A673 (cell line): ENCODE measurements at regions not wholly inside any gene's neighbourhood (a gene's known extent, or its start where the extent isn't known, plus 50 kb on each side); places are given as distances from the start of the nearest gene placed in this dataset.

Source experiments
- BruUV-seq: library from RNA; stranded (reverse); fragments of 400-500 nt; replicated peaks from 2 replicates; lab custom pipeline; 2021; lab: Mats Ljungman, UMichigan
- CTCF ChIA-PET: fragments of 300-600 bp; sonication (Branson Sonifier 250); formaldehyde crosslinking; loops from one replicate; lab custom pipeline; 2022; ENCODE audit warnings: antibody characterized with exemption; lab: Charles Lee
- POLR2A ChIA-PET: fragments of 300-600 bp; sonication (Branson Sonifier 250); formaldehyde crosslinking; loops from one replicate; lab custom pipeline; 2022; ENCODE audit warnings: antibody characterized with exemption; ENCODE audit not compliant: low non-redundant PET; lab: Charles Lee
- DNase-seq: peaks from one replicate; pipeline ENCODE4 v3.0.0-alpha.2; 2015; ENCODE audit warnings: low spot score
- H3K27ac ChIP-seq: fragments of 200-600 bp; sonication (generic); 2 replicates; pipeline ENCODE4 v1.5.1; 2016; ENCODE audit warnings: mixed run types, low read depth, mild to moderate bottlenecking, mixed read lengths, antibody characterized with exemption, low read length; ENCODE audit not compliant: poor library complexity, severe bottlenecking
- H3K27me3 ChIP-seq: fragments of 200-600 bp; sonication (generic); replicated peaks from 2 replicates; pipeline ENCODE4 v1.6.1; 2017; ENCODE audit warnings: mixed run types, low read depth, mild to moderate bottlenecking, mixed read lengths, antibody characterized with exemption, low read length; ENCODE audit not compliant: insufficient read depth, poor library complexity
- H3K36me3 ChIP-seq: fragments of 200-600 bp; sonication (generic); 2 replicates; pipeline ENCODE4 v1.6.1; 2016; ENCODE audit warnings: mixed run types, mild to moderate bottlenecking, mixed read lengths, antibody characterized with exemption, low read length; ENCODE audit not compliant: insufficient read depth, poor library complexity, severe bottlenecking
- H3K4me1 ChIP-seq: fragments of 200-600 bp; sonication (generic); 2 replicates; pipeline ENCODE4 v1.6.1; 2017; ENCODE audit warnings: mixed run types, mild to moderate bottlenecking, mixed read lengths, antibody characterized with exemption, low read length; ENCODE audit not compliant: insufficient read depth, poor library complexity, severe bottlenecking
- H3K4me3 ChIP-seq: fragments of 200-600 bp; sonication (generic); 2 replicates; pipeline ENCODE4 v1.5.1; 2016; ENCODE audit warnings: low read depth, mixed run types, mild to moderate bottlenecking, mixed read lengths, low read length; ENCODE audit not compliant: poor library complexity, severe bottlenecking
- H3K9me3 ChIP-seq: fragments of 200-600 bp; sonication (generic); 2 replicates; pipeline ENCODE4 v1.6.1; 2016; ENCODE audit warnings: mixed run types, low read depth, mild to moderate bottlenecking, mixed read lengths, antibody characterized with exemption, low read length; ENCODE audit not compliant: poor library complexity, severe bottlenecking
- CTCF ChIP-seq: fragments of 300-800, 200-600 bp; sonication (generic); conservative IDR thresholded peaks from 2 replicates; pipeline ENCODE4 v1.5.1; 2017; ENCODE audit warnings: low read depth, mild to moderate bottlenecking, antibody characterized with exemption, low read length, moderate library complexity, mixed read lengths
- EZH2 ChIP-seq: fragments of 200-600 bp; sonication (generic); IDR thresholded peaks from 2 replicates; pipeline ENCODE4 v1.6.1; 2017; ENCODE audit warnings: borderline replicate concordance, low read depth, mild to moderate bottlenecking, mixed read lengths, antibody characterized with exemption, low read length; ENCODE audit not compliant: poor library complexity, severe bottlenecking
- intact Hi-C: fragments of 100-400 bp; cut with micrococcal nuclease; formaldehyde crosslinking; loops from one replicate; pipeline ENCODE4 v1.10.0; 2022; ENCODE audit not compliant: unreplicated experiment

- no peaks in the 10 kb centered on the region for H3K27me3 ChIP-seq
- no TSS peak for BruUV-seq
- ChIA-PET POLR2A (no interaction called here), CTCF (no interaction called here)
- no peaks in the 10 kb centered on the region for H3K4me1 ChIP-seq
- no peaks in the 10 kb centered on the region for H3K36me3 ChIP-seq
- H3K4me3 ChIP-seq, result no peak overlapping the region
- DNase-seq, result no peak
- TF ChIP-seq EZH2, result no peak
- TF ChIP-seq CTCF, result no peak
- H3K27ac ChIP-seq, result no peak overlapping the region
- intact Hi-C loops, result no loop called here
- no peaks in the 10 kb centered on the region for H3K9me3 ChIP-seq
Measured at GRCh38 chr9:104448036-104448435, 56.0 kb upstream of the OR13F1 start.
